C4-2B (cell line): ENCODE measurements at regions not wholly inside any gene's neighbourhood (a gene's known extent, or its start where the extent isn't known, plus 50 kb on each side); places are given as distances from the start of the nearest gene placed in this dataset.
"Not testable (repeated sequence)": the region's sequence is repeated elsewhere in the genome, so short reads cannot be mapped to it uniquely, and the experiment has no call there.

Experiments used
- H3K27ac ChIP-seq: fragments of 450-650 bp; 2 replicates; pipeline ENCODE4 v1.5.1; 2017
- CTCF ChIP-seq: fragments of 450-650 bp; conservative IDR thresholded peaks from 2 replicates; pipeline ENCODE4 v1.5.1; 2017; ENCODE audit warnings: mild to moderate bottlenecking
- ZFX ChIP-seq: fragments of 450-650 bp; IDR thresholded peaks from 2 replicates; pipeline ENCODE4 v1.6.1; 2017

GRCh38 chr7:97439637-97440214 is 292.2 kb upstream of the TAC1 start:
- H3K27ac ChIP-seq: no peak overlapping the region
- TF ChIP-seq ZFX (no peak), CTCF (no peak)

- TF ChIP-seq ZFX: no peak
- no peak for TF ChIP-seq CTCF
- H3K27ac ChIP-seq: no peak overlapping the region
These were observed 285.5 kb upstream of the TAC1 start for GRCh38 chr7:97446361-97446760.

- not testable (repeated sequence) for H3K27ac ChIP-seq
These were observed 282.4 kb upstream of the TAC1 start for GRCh38 chr7:97449448-97449847.

- no peak overlapping the region for H3K27ac ChIP-seq
- TF ChIP-seq ZFX (no peak), CTCF (no peak)
These were observed 281.4 kb upstream of the TAC1 start for GRCh38 chr7:97450516-97450915.

GRCh38 chr7:97454636-97455035 is 277.2 kb upstream of the TAC1 start:
- TF ChIP-seq CTCF: no peak
- TF ChIP-seq ZFX: no peak
- no peak overlapping the region for H3K27ac ChIP-seq

- no peak for TF ChIP-seq CTCF
- TF ChIP-seq ZFX: no peak
- H3K27ac ChIP-seq: no peak overlapping the region
These were observed 274.8 kb upstream of the TAC1 start for GRCh38 chr7:97457054-97457453.

GRCh38 chr7:97460433-97460832 is 271.5 kb upstream of the TAC1 start:
- TF ChIP-seq ZFX (no peak), CTCF (no peak)
- H3K27ac ChIP-seq: no peak overlapping the region

GRCh38 chr7:97461596-97461995 is 270.3 kb upstream of the TAC1 start:
- TF ChIP-seq ZFX: no peak
- TF ChIP-seq CTCF: no peak
- no peak overlapping the region for H3K27ac ChIP-seq
